ENCODE measurements at regions not wholly inside any gene's neighbourhood (a gene's known extent, or its start where the extent isn't known, plus 50 kb on each side); places are given as distances from the start of the nearest gene placed in this dataset.
A peak's percentile ranks its signal among the peaks of the same experiment; 100 is the strongest.

GRCh38 chr7:41571573-41571972 lies 131.3 kb downstream of the INHBA start:
- WGBS = 95% methylated on average over 5 of the region's 5 CpGs
- no peak for DNase-seq
- no peak overlapping the region for H2BK120ac ChIP-seq (ENCODE audit: low read depth, low read length)
- no peaks in the 10 kb centered on the region for H3K36me3 ChIP-seq (ENCODE audit: control insufficient read depth in 1 of 2, insufficient read depth in 2 of 2, low read depth in 1 of 2, low read length in 2 of 2)
- no peak overlapping the region for H2BK15ac ChIP-seq (ENCODE audit: low read depth, poor library complexity, severe bottlenecking)
- no peak overlapping the region for H3K9ac ChIP-seq (ENCODE audit: low read length)
- H3K4me2 ChIP-seq (ENCODE audit: low read length, poor library complexity, severe bottlenecking) = no peak overlapping the region
- H4K91ac ChIP-seq (ENCODE audit: low read length) = no peak overlapping the region
- no peaks in the 10 kb centered on the region for H3K79me1 ChIP-seq (replicated peaks; ENCODE audit: low read length, poor library complexity, severe bottlenecking)
- no peaks in the 10 kb centered on the region for H3K27me3 ChIP-seq (ENCODE audit: control insufficient read depth in 1 of 2, insufficient read depth in 1 of 2, low read length in 2 of 2)
- H2AFZ ChIP-seq (ENCODE audit: low read depth, low read length) = no peak overlapping the region
- no peak overlapping the region for H3K4me3 ChIP-seq (ENCODE audit: insufficient read depth in 1 of 2, low read depth in 1 of 2, low read length in 2 of 2)
- H2BK5ac ChIP-seq (ENCODE audit: low read depth, low read length, poor library complexity, severe bottlenecking) = no peak overlapping the region
- H3K9me3 ChIP-seq (ENCODE audit: control insufficient read depth, low read length) = no peaks in the 10 kb centered on the region
- no peak overlapping the region for H2AK5ac ChIP-seq (ENCODE audit: low read length, severe bottlenecking)
- no peak overlapping the region for H3K18ac ChIP-seq (ENCODE audit: low read depth in 1 of 2, low read length in 2 of 2)
- no peak overlapping the region for H4K8ac ChIP-seq (ENCODE audit: low read length)
- no peaks in the 10 kb centered on the region for H3K4me1 ChIP-seq (ENCODE audit: control insufficient read depth, insufficient read depth, low read depth, low read length)
- no peak overlapping the region for H3K23ac ChIP-seq (ENCODE audit: low read length in 2 of 2)
- no peak overlapping the region for H2BK12ac ChIP-seq (ENCODE audit: low read length in 2 of 2)
- no peak overlapping the region for H3K14ac ChIP-seq (ENCODE audit: low read length in 2 of 2)
- no peak overlapping the region for H3K27ac ChIP-seq (ENCODE audit: low read length, poor library complexity, severe bottlenecking)
- peak overlapping the region in 1 of 2 experiments; percentile 26 for H3K4ac ChIP-seq (ENCODE audit: low read depth in 1 of 2, low read length in 2 of 2)

- Histone ChIP-seq H3K4ac (ENCODE audit: low read depth in 1 of 2, low read length in 2 of 2) (no peak overlapping the region), H4K8ac (ENCODE audit: low read length) (no peak overlapping the region), H2BK120ac (ENCODE audit: low read depth, low read length) (no peak overlapping the region), H2BK15ac (ENCODE audit: low read depth, poor library complexity, severe bottlenecking) (no peak overlapping the region), H2AK5ac (ENCODE audit: low read length, severe bottlenecking) (no peak overlapping the region), H4K91ac (ENCODE audit: low read length) (no peak overlapping the region), H2BK5ac (ENCODE audit: low read depth, low read length, poor library complexity, severe bottlenecking) (no peak overlapping the region), H3K4me3 (ENCODE audit: insufficient read depth in 1 of 2, low read depth in 1 of 2, low read length in 2 of 2) (no peak overlapping the region), H3K79me1 (replicated peaks; ENCODE audit: low read length, poor library complexity, severe bottlenecking) (no peaks in the 10 kb centered on the region), H3K14ac (ENCODE audit: low read length in 2 of 2) (no peak overlapping the region), H3K27ac (ENCODE audit: low read length, poor library complexity, severe bottlenecking) (no peak overlapping the region), H3K4me2 (ENCODE audit: low read length, poor library complexity, severe bottlenecking) (no peak overlapping the region), H3K4me1 (ENCODE audit: control insufficient read depth, insufficient read depth, low read depth, low read length) (no peaks in the 10 kb centered on the region), H3K36me3 (ENCODE audit: control insufficient read depth in 1 of 2, insufficient read depth in 2 of 2, low read depth in 1 of 2, low read length in 2 of 2) (no peaks in the 10 kb centered on the region), H2BK12ac (ENCODE audit: low read length in 2 of 2) (peak overlapping the region in 1 of 2 experiments; percentile 31), H3K23ac (ENCODE audit: low read length in 2 of 2) (no peak overlapping the region), H3K9me3 (ENCODE audit: control insufficient read depth, low read length) (no peaks in the 10 kb centered on the region), H3K27me3 (ENCODE audit: control insufficient read depth in 1 of 2, insufficient read depth in 1 of 2, low read length in 2 of 2) (peaks cover 0 to under 1% of the 10 kb centered on the region in 2 experiments), H2AFZ (ENCODE audit: low read depth, low read length) (no peak overlapping the region), H3K18ac (ENCODE audit: low read depth in 1 of 2, low read length in 2 of 2) (no peak overlapping the region), H3K9ac (ENCODE audit: low read length) (no peak overlapping the region)
- DNase-seq = no peak
- WGBS = 81% methylated on average over 1 of the region's 1 CpG
Measured at GRCh38 chr7:41570766-41571165, 132.1 kb downstream of the INHBA start.

- no peak overlapping the region for H2BK12ac ChIP-seq (ENCODE audit: low read length in 2 of 2)
- WGBS = 80% methylated on average over 1 of the region's 1 CpG
- H3K79me1 ChIP-seq (replicated peaks; ENCODE audit: low read length, poor library complexity, severe bottlenecking) = no peaks in the 10 kb centered on the region
- DNase-seq = no peak
- no peaks in the 10 kb centered on the region for H3K36me3 ChIP-seq (ENCODE audit: control insufficient read depth in 1 of 2, insufficient read depth in 2 of 2, low read depth in 1 of 2, low read length in 2 of 2)
- H3K9me3 ChIP-seq (ENCODE audit: control insufficient read depth, low read length) = no peaks in the 10 kb centered on the region
- no peak overlapping the region for H2BK5ac ChIP-seq (ENCODE audit: low read depth, low read length, poor library complexity, severe bottlenecking)
- no peaks in the 10 kb centered on the region for H3K4me1 ChIP-seq (ENCODE audit: control insufficient read depth, insufficient read depth, low read depth, low read length)
- no peak overlapping the region for H2AFZ ChIP-seq (ENCODE audit: low read depth, low read length)
- H2AK5ac ChIP-seq (ENCODE audit: low read length, severe bottlenecking) = no peak overlapping the region
- no peak overlapping the region for H4K91ac ChIP-seq (ENCODE audit: low read length)
- H3K9ac ChIP-seq (ENCODE audit: low read length) = no peak overlapping the region
- no peak overlapping the region for H3K4ac ChIP-seq (ENCODE audit: low read depth in 1 of 2, low read length in 2 of 2)
- H3K27me3 ChIP-seq (ENCODE audit: control insufficient read depth in 1 of 2, insufficient read depth in 1 of 2, low read length in 2 of 2) = peaks cover 0 to 16% of the 10 kb centered on the region in 2 experiments
- no peak overlapping the region for H3K4me3 ChIP-seq (ENCODE audit: insufficient read depth in 1 of 2, low read depth in 1 of 2, low read length in 2 of 2)
- H3K27ac ChIP-seq (ENCODE audit: low read length, poor library complexity, severe bottlenecking) = no peak overlapping the region
- peak overlapping the region; percentile 18 to 34 for H3K18ac ChIP-seq (ENCODE audit: low read depth in 1 of 2, low read length in 2 of 2)
- H2BK120ac ChIP-seq (ENCODE audit: low read depth, low read length) = no peak overlapping the region
- H3K14ac ChIP-seq (ENCODE audit: low read length in 2 of 2) = no peak overlapping the region
- no peak overlapping the region for H2BK15ac ChIP-seq (ENCODE audit: low read depth, poor library complexity, severe bottlenecking)
- H3K4me2 ChIP-seq (ENCODE audit: low read length, poor library complexity, severe bottlenecking) = no peak overlapping the region
- no peak overlapping the region for H3K23ac ChIP-seq (ENCODE audit: low read length in 2 of 2)
- H4K8ac ChIP-seq (ENCODE audit: low read length) = no peak overlapping the region
Measured at GRCh38 chr7:41568135-41568534, 134.8 kb downstream of the INHBA start.

- Histone ChIP-seq H3K4me2 (ENCODE audit: low read length, poor library complexity, severe bottlenecking) (no peak overlapping the region), H2BK12ac (ENCODE audit: low read length in 2 of 2) (peak overlapping the region in 1 of 2 experiments; percentile 24), H3K36me3 (ENCODE audit: control insufficient read depth in 1 of 2, insufficient read depth in 2 of 2, low read depth in 1 of 2, low read length in 2 of 2) (no peaks in the 10 kb centered on the region), H3K4me3 (ENCODE audit: insufficient read depth in 1 of 2, low read depth in 1 of 2, low read length in 2 of 2) (no peak overlapping the region), H3K79me1 (replicated peaks; ENCODE audit: low read length, poor library complexity, severe bottlenecking) (no peaks in the 10 kb centered on the region), H2BK15ac (ENCODE audit: low read depth, poor library complexity, severe bottlenecking) (no peak overlapping the region), H3K18ac (ENCODE audit: low read depth in 1 of 2, low read length in 2 of 2) (peak overlapping the region in 1 of 2 experiments; percentile 66), H3K4ac (ENCODE audit: low read depth in 1 of 2, low read length in 2 of 2) (peak overlapping the region in 1 of 2 experiments; percentile 39), H3K4me1 (ENCODE audit: control insufficient read depth, insufficient read depth, low read depth, low read length) (no peaks in the 10 kb centered on the region), H3K9me3 (ENCODE audit: control insufficient read depth, low read length) (no peaks in the 10 kb centered on the region), H4K91ac (ENCODE audit: low read length) (no peak overlapping the region), H2BK5ac (ENCODE audit: low read depth, low read length, poor library complexity, severe bottlenecking) (no peak overlapping the region), H3K23ac (ENCODE audit: low read length in 2 of 2) (no peak overlapping the region), H3K9ac (ENCODE audit: low read length) (no peak overlapping the region), H3K27ac (ENCODE audit: low read length, poor library complexity, severe bottlenecking) (no peak overlapping the region), H4K8ac (ENCODE audit: low read length) (peak overlapping the region; percentile 62), H3K14ac (ENCODE audit: low read length in 2 of 2) (no peak overlapping the region), H3K27me3 (ENCODE audit: control insufficient read depth in 1 of 2, insufficient read depth in 1 of 2, low read length in 2 of 2) (peaks cover 0 to 16% of the 10 kb centered on the region in 2 experiments), H2BK120ac (ENCODE audit: low read depth, low read length) (no peak overlapping the region), H2AFZ (ENCODE audit: low read depth, low read length) (no peak overlapping the region), H2AK5ac (ENCODE audit: low read length, severe bottlenecking) (no peak overlapping the region)
- peak; percentile 52 for DNase-seq
- WGBS = 36% methylated on average over 1 of the region's 2 CpGs
Measured at GRCh38 chr7:41567731-41568114, 135.2 kb downstream of the INHBA start.

Measured in mesenchymal stem cell (in vitro differentiated cells and primary cell).